Body of pancreas (tissue), 4 donors: ENCODE measurements at regions not wholly inside any gene's neighbourhood (a gene's known extent, or its start where the extent isn't known, plus 50 kb on each side); places are given as distances from the start of the nearest gene placed in this dataset.

Experiments used
- POLR2A ChIP-seq, 3 donors: fragments of 450-650 bp; IDR thresholded peaks; one replicate each; pipeline ENCODE4 v1.6.1; 2016; ENCODE audit warnings: antibody characterized with exemption in 3 of 3, mild to moderate bottlenecking in 2 of 3
- TF ChIP-seq, protein P1 (sequence below), 7 experiments: fragments of 450-650 bp in 4 of 7; fragments of 200-600 bp in 3 of 7; sonication (generic) in 3 of 7; IDR thresholded peaks; one replicate each; pipeline ENCODE4 v1.5.1; 2016 to 2019; ENCODE audit warnings: antibody characterized with exemption in 7 of 7

DNA sequence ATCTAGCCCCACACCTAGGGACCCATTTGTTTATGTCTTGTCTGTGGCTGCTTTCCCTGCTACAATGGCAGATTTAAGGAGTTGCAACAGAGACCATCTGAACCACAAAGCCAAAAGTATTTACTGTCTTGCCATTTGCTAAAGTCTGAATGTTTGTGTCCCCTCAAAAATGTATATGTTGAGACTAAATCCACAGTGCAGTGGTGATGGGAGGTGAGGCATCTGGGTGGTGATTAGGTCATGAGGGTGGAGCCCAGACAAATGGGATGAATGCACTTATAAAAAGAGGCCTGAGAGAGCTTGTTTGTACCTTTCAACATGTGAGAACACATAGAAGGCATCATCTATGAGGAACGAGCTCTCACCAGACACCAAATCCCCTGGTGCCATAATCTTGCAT lies 137.3 kb downstream of the TMEM144 start:
- TF ChIP-seq, protein P1, sequence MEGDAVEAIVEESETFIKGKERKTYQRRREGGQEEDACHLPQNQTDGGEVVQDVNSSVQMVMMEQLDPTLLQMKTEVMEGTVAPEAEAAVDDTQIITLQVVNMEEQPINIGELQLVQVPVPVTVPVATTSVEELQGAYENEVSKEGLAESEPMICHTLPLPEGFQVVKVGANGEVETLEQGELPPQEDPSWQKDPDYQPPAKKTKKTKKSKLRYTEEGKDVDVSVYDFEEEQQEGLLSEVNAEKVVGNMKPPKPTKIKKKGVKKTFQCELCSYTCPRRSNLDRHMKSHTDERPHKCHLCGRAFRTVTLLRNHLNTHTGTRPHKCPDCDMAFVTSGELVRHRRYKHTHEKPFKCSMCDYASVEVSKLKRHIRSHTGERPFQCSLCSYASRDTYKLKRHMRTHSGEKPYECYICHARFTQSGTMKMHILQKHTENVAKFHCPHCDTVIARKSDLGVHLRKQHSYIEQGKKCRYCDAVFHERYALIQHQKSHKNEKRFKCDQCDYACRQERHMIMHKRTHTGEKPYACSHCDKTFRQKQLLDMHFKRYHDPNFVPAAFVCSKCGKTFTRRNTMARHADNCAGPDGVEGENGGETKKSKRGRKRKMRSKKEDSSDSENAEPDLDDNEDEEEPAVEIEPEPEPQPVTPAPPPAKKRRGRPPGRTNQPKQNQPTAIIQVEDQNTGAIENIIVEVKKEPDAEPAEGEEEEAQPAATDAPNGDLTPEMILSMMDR (IDR thresholded peaks at IDR 0.05), result no peak
- TF ChIP-seq POLR2A (IDR thresholded peaks at IDR 0.05), result no peak
